GM19238 (cell line): ENCODE measurements at regions not wholly inside any gene's neighbourhood (a gene's known extent, or its start where the extent isn't known, plus 50 kb on each side); places are given as distances from the start of the nearest gene placed in this dataset.
"Not testable (repeated sequence)": the region's sequence is repeated elsewhere in the genome, so short reads cannot be mapped to it uniquely, and the experiment has no call there.

Experiments used
- DNase-seq: peaks from one replicate; pipeline ENCODE4 v3.0.0; 2011; ENCODE audit warnings: low spot score; ENCODE audit not compliant: insufficient read length

- no peak for DNase-seq
These were observed 144.6 kb upstream of the ZNF366 start for GRCh38 chr5:72651779-72652178.

DNA sequence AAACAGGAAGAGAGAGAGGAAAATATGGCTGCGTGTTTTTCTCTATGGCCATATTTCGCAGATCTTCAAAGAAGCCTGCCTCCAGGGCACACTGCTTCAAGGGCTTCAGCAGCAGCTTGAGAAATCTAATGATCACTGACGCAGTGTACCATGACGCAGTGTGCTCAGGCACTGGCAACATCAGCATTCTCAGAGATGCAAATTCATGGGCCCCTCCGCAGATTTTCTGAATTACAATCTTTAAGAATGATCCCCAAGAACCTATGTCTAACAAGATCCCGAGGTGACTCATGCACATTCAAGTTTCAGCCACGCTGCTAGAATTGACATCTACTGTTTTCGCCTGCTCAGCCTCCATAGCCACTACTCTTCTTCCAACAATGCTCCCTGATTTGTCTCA is 143.9 kb upstream of the ZNF366 start:
- no peak for DNase-seq

DNA sequence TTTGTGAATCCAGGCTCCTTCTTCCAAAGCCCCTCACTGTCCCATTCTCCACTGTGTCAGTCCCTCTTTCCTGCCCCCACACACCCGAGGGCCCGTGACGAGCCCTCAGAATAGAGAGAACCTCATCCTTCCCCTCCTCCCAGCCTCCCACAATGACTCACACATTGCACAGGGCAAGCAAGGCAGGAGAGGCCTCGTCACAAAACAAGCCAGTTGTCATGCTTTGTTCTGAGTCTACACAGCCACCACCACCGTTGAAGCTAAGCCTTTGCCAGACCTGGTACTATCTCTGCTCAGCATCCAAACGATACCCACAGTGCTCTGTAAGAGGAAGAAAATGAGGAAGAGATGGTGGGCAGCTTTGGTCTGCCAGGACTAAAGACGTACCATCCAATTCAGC is 142.2 kb upstream of the ZNF366 start:
- DNase-seq, result no peak

GRCh38 chr5:72648480-72648879 is 141.3 kb upstream of the ZNF366 start:
- no peak for DNase-seq

DNA sequence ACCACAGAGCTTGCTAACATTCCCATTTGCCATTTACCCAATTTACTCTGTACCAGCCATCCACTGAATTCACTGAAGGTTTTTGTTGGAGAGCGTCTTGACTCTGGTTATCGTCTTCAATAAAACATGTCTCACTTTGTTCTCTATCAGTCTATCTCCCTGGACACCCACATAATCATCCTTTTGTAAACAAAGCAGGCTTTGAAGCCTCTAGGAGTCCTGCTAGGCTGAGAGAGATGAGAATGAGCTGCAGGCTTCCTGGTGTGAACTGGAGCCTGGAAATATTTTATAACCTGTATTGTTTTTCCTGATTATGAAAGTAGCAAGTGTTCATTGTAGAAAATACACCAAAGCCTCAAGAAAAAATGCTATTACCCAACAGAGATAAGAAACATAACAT is 140.6 kb upstream of the ZNF366 start:
- no peak for DNase-seq

GRCh38 chr5:72646246-72646866 is 139.1 kb upstream of the ZNF366 start:
- no peak for DNase-seq

- no peak for DNase-seq
These were observed 138.0 kb upstream of the ZNF366 start for GRCh38 chr5:72645064-72645846.

GRCh38 chr5:72644296-72644695 is 137.1 kb upstream of the ZNF366 start:
- no peak for DNase-seq

DNA sequence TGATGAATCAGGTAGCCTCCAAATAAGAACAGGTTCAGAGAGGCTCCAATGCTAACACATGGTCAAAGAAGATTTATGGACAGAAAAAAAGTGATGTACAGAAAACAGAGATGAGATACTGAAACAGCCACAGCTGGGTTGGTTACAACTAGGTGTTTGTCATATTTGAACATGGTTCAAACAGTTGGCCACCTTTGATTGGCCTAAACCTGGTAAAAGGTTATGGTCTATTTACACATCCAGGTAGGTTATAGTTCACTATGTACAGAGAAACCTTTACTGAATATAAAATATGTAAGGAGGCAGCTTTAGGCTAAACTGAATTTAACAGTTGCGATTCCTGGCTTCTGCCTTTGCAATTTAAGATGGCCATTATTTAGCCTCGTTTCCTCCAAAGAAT is 134.0 kb upstream of the ZNF366 start:
- no peak for DNase-seq

DNA sequence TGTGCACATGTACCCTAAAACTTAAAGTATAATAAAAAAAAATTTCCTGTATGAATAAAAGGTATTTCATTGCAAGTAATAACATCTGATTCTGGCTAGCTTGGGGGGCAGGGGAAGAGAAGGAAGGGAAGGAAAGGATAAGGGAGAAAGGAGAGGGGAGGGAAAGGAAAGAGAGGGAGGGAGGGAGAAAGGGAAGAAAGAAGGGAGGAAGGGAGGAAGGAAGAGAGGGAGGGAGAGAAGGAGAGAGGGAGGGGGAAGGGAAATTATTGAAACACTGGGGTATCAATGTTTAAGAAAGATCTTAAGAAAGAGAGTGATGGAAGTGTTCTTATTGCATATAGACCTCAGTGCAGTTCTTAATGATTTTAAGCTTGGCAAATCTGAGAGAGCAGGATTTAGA is 129.8 kb upstream of the ZNF366 start:
- DNase-seq, result no peak

- DNase-seq, result not testable (repeated sequence)
These were observed 129.4 kb upstream of the ZNF366 start for GRCh38 chr5:72636565-72636964.

DNA sequence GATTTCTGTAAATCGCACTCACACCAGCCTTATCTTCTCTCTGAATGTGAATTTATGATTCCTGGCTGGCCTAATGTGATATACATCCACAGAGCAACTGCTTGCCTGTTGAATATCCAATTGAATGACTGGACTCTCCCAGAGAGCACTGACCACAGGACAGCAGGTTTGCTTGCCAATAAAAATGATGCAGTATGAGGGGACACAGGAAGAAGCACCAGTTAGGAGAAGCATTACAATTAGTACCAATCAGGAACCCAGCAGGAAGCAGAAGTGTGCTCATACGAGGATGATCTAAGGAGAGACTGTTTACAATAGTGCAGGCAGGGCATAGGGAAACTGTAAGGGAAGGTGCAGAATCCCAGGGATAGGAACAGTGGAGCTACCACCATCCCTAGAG is 127.2 kb upstream of the ZNF366 start:
- DNase-seq, result no peak

GRCh38 chr5:72633649-72634048 is 126.4 kb upstream of the ZNF366 start:
- no peak for DNase-seq

DNA sequence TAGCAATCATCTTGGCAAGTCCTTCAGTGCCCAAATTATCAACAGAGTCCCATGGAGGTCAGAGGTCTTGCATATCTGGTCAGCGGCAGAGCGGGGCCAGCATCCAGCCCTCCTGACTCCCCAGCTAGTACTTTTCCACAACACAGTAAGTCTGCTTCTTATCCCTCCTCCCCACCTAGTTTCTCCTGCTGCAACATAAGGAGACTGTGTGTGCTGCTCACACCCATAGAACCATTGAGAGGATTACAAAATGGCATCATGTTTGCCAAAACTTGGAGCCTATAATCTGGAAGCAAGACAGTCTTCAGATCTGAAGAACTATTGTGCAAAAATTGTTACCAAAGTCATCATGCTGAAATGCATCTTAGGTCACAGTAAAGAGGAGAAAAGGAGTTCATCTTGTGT is 125.8 kb upstream of the ZNF366 start:
- no peak for DNase-seq

DNA sequence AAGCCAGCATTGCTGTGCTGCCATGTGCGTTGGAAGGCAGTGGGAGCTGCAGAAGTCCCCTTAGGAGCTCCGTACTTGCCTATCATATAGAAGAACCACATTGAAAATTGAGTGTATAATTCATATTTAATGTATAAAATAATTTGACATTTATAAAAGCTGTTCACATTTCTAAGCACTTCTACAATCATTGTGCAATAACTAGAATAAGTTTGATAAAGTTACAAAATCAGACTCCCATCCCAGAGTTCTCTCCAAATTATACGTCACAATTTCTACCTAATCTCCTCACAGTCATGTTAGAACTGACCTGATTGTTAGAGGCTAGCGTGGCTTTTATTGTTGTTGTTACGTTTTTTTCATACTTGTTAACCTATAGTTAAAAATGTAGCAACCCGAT is 123.5 kb upstream of the ZNF366 start:
- DNase-seq, result no peak

DNA sequence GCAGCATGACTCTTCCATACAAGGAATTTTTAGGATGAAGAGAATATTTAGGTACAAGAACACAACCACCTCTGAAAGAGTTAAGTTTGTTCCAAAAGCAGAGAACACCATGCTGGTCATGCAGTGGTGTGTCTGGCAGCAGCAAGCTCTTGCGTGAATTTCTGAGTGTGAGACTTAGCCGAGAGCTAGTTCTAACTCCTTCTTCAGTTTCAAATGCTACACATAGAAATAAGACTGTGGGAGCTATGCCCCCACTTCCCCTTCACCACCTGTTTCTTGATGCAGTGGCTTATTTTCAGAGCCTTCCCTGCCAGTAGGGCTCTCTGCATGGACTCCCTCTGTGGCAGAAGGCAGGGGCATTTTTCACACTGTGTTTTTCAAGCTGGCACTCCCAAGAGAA is 122.9 kb upstream of the ZNF366 start:
- no peak for DNase-seq

- no peak for DNase-seq
These were observed 121.7 kb upstream of the ZNF366 start for GRCh38 chr5:72628771-72629371.

GRCh38 chr5:72625332-72625731 is 118.1 kb upstream of the ZNF366 start:
- DNase-seq, result no peak

- DNase-seq, result no peak
These were observed 117.5 kb upstream of the ZNF366 start for GRCh38 chr5:72624641-72625236.

DNA sequence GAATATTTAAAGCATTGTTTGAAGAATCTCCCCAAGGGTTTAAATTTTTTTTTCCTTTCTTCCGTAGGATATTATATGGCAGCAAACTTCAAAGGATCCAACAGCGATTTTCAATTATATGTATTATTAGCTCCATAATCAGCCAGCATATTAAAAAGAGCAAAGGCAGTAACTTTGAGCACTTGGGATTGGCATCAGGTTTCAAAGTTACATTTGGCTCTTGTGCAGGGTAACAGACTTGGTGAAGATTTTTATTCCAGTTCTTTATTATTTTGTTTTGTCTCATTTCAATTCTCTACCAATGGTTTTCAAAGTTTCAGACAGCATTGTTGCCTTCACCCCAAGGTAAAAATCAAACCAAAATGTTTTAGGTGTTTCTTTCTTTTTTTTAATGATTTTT is 116.7 kb upstream of the ZNF366 start:
- no peak for DNase-seq

DNA sequence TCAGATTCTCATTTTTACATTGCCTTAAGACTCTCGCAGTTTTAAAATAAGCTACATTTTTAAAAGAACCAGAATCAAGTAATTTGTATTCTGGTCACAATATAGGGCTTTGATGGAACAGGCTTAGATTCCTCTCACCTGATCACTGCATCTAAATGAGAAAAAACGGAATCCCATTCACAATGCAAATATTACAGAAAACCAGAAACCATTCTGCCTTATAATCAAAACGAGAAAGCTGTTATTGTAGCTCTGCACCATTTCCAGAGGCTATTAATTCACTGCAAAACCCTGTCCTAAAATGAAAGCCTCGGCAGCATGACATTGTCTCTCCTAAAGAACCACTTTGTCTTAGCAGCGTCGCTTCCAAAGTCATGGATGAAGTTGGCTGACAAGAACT is 116.1 kb upstream of the ZNF366 start:
- no peak for DNase-seq

- no peak for DNase-seq
These were observed 115.1 kb upstream of the ZNF366 start for GRCh38 chr5:72622170-72622760.
